Parathyroid adenoma (tissue), 2 donors: ENCODE measurements at regions not wholly inside any gene's neighbourhood (a gene's known extent, or its start where the extent isn't known, plus 50 kb on each side); places are given as distances from the start of the nearest gene placed in this dataset.

Experiments used
- H2AFZ ChIP-seq: fragments of 300-600 bp; sonication (generic); one replicate; pipeline ENCODE4 v1.7.0; 2017; ENCODE audit warnings: antibody characterized with exemption, mild to moderate bottlenecking
- H3K27ac ChIP-seq: fragments of 300-600 bp; sonication (generic); one replicate; pipeline ENCODE4 v1.7.0; 2017
- H3K27me3 ChIP-seq: fragments of 300-600 bp; sonication (generic); one replicate; pipeline ENCODE4 v1.7.0; 2017; ENCODE audit warnings: low read length; ENCODE audit not compliant: control insufficient read depth, insufficient read depth
- H3K36me3 ChIP-seq: fragments of 300-600 bp; sonication (generic); one replicate; pipeline ENCODE4 v1.7.0; 2017; ENCODE audit warnings: low read length; ENCODE audit not compliant: control insufficient read depth, insufficient read depth
- H3K4me1 ChIP-seq: fragments of 300-600 bp; sonication (generic); one replicate; pipeline ENCODE4 v1.7.0; 2017; ENCODE audit warnings: control low read depth
- H3K4me2 ChIP-seq: fragments of 300-600 bp; sonication (generic); one replicate; pipeline ENCODE4 v1.7.0; 2017; ENCODE audit warnings: low read length
- H3K4me3 ChIP-seq: fragments of 300-600 bp; sonication (generic); one replicate; pipeline ENCODE4 v1.7.0; 2017; ENCODE audit warnings: low read depth, low read length
- H3K79me2 ChIP-seq: fragments of 300-600 bp; sonication (generic); one replicate; pipeline ENCODE4 v1.7.0; 2017; ENCODE audit warnings: control low read depth
- H3K9ac ChIP-seq: fragments of 300-600 bp; sonication (generic); one replicate; pipeline ENCODE4 v1.7.0; 2017; ENCODE audit warnings: mild to moderate bottlenecking
- H3K9me3 ChIP-seq: fragments of 300-600 bp; sonication (generic); one replicate; pipeline ENCODE4 v1.7.0; 2017; ENCODE audit warnings: low read length; ENCODE audit not compliant: control insufficient read depth
- CTCF ChIP-seq: fragments of 300-600 bp; sonication (generic); IDR thresholded peaks from one replicate; pipeline ENCODE4 v1.7.0; 2017; ENCODE audit warnings: antibody characterized with exemption, mild to moderate bottlenecking
- donor health status: primary hyperparathyroidism.

GRCh38 chr13:97855570-97856303 is 97.7 kb upstream of the IPO5 start:
- Histone ChIP-seq H3K4me1 (peaks cover 2% of the 10 kb centered on the region), H3K79me2 (no peaks in the 10 kb centered on the region), H3K4me3 (no peak overlapping the region), H3K9me3 (no peaks in the 10 kb centered on the region), H3K36me3 (no peaks in the 10 kb centered on the region), H2AFZ (peak overlapping the region; percentile 42), H3K27me3 (no peaks in the 10 kb centered on the region), H3K27ac (no peak overlapping the region), H3K9ac (no peak overlapping the region), H3K4me2 (peak overlapping the region; percentile 55)
- TF ChIP-seq CTCF = peak; percentile 76

- Histone ChIP-seq H3K79me2 (no peaks in the 10 kb centered on the region), H3K4me1 (peaks cover 2% of the 10 kb centered on the region), H3K36me3 (no peaks in the 10 kb centered on the region), H3K9me3 (no peaks in the 10 kb centered on the region), H3K27ac (no peak overlapping the region), H3K27me3 (no peaks in the 10 kb centered on the region), H3K4me2 (no peak overlapping the region), H3K9ac (no peak overlapping the region), H2AFZ (no peak overlapping the region), H3K4me3 (no peak overlapping the region)
- TF ChIP-seq CTCF = no peak
Measured at GRCh38 chr13:97856304-97856675, 97.2 kb upstream of the IPO5 start.

- H3K9me3 ChIP-seq = no peaks in the 10 kb centered on the region
- H3K4me1 ChIP-seq = peaks cover 2% of the 10 kb centered on the region
- H3K27ac ChIP-seq = no peak overlapping the region
- no peaks in the 10 kb centered on the region for H3K79me2 ChIP-seq
- no peaks in the 10 kb centered on the region for H3K36me3 ChIP-seq
- H3K4me2 ChIP-seq = no peak overlapping the region
- no peak overlapping the region for H2AFZ ChIP-seq
- no peak overlapping the region for H3K9ac ChIP-seq
- TF ChIP-seq CTCF = no peak
- no peak overlapping the region for H3K4me3 ChIP-seq
- H3K27me3 ChIP-seq = no peaks in the 10 kb centered on the region
Measured at GRCh38 chr13:97858161-97858560, 95.3 kb upstream of the IPO5 start.

GRCh38 chr13:97866346-97866745 is 87.1 kb upstream of the IPO5 start:
- H3K9me3 ChIP-seq = no peaks in the 10 kb centered on the region
- no peaks in the 10 kb centered on the region for H3K27me3 ChIP-seq
- H3K4me2 ChIP-seq = no peak overlapping the region
- H3K4me3 ChIP-seq = no peak overlapping the region
- no peaks in the 10 kb centered on the region for H3K36me3 ChIP-seq
- no peak overlapping the region for H3K9ac ChIP-seq
- no peak overlapping the region for H2AFZ ChIP-seq
- no peak for TF ChIP-seq CTCF
- H3K79me2 ChIP-seq = no peaks in the 10 kb centered on the region
- no peak overlapping the region for H3K27ac ChIP-seq
- no peaks in the 10 kb centered on the region for H3K4me1 ChIP-seq

- Histone ChIP-seq H2AFZ (no peak overlapping the region), H3K79me2 (no peaks in the 10 kb centered on the region), H3K27ac (no peak overlapping the region), H3K9ac (no peak overlapping the region), H3K27me3 (no peaks in the 10 kb centered on the region), H3K4me2 (no peak overlapping the region), H3K4me1 (no peaks in the 10 kb centered on the region), H3K9me3 (no peaks in the 10 kb centered on the region), H3K36me3 (no peaks in the 10 kb centered on the region), H3K4me3 (no peak overlapping the region)
- no peak for TF ChIP-seq CTCF
Measured at GRCh38 chr13:97866751-97867150, 86.7 kb upstream of the IPO5 start.
